SU-DHL-6 (cell line): ENCODE measurements at regions not wholly inside any gene's neighbourhood (a gene's known extent, or its start where the extent isn't known, plus 50 kb on each side); places are given as distances from the start of the nearest gene placed in this dataset.

ENCODE experiments used
- H2AFZ ChIP-seq: fragments of 200-600 bp; sonication (generic); 2 replicates; pipeline ENCODE4 v1.6.1; 2014; ENCODE audit warnings: low read depth, mild to moderate bottlenecking, moderate library complexity, mixed read lengths, antibody characterized with exemption, low read length; ENCODE audit not compliant: severe bottlenecking
- H3F3A ChIP-seq: fragments of 200-600 bp; shearing (Covaris generic); 2 replicates; pipeline ENCODE4 v1.6.0; 2016; ENCODE audit warnings: antibody characterized with exemption, mild to moderate bottlenecking; ENCODE audit not compliant: insufficient read depth
- H3K27ac ChIP-seq: fragments of 200-600 bp; sonication (generic); 2 replicates; pipeline ENCODE4 v1.5.1; 2016; ENCODE audit warnings: low read depth, mild to moderate bottlenecking, low read length, moderate library complexity, mixed read lengths
- H3K27me3 ChIP-seq: fragments of 200-600 bp; sonication (generic), shearing (Covaris generic); 2 replicates; pipeline ENCODE4 v1.6.0; 2014; ENCODE audit warnings: mild to moderate bottlenecking, low read length
- H3K36me3 ChIP-seq: fragments of 200-600 bp; sonication (generic); 2 replicates; pipeline ENCODE4 v1.6.1; 2014; ENCODE audit warnings: mild to moderate bottlenecking, low read length, mixed read lengths
- H3K4me2 ChIP-seq: fragments of 300-600, 200-600 bp; shearing (Covaris generic), sonication (generic); 2 replicates; pipeline ENCODE4 v1.6.0; 2014; ENCODE audit warnings: low read length, low read depth, mild to moderate bottlenecking; ENCODE audit not compliant: poor library complexity, severe bottlenecking
- H3K4me3 ChIP-seq: fragments of 200-600 bp; sonication (generic); 2 replicates; pipeline ENCODE4 v1.5.1; 2014; ENCODE audit warnings: antibody characterized with exemption, low read length, mild to moderate bottlenecking, mixed read lengths; ENCODE audit not compliant: insufficient read depth, poor library complexity, severe bottlenecking
- H3K79me2 ChIP-seq: fragments of 200-600 bp; sonication (generic); 2 replicates; pipeline ENCODE4 v1.6.1; 2014; ENCODE audit warnings: mild to moderate bottlenecking, low read length, moderate library complexity; ENCODE audit not compliant: insufficient read depth
- H3K9ac ChIP-seq: fragments of 200-600 bp; sonication (generic); 2 replicates; pipeline ENCODE4 v1.7.0; 2014; ENCODE audit warnings: mild to moderate bottlenecking, low read length
- H3K9me2 ChIP-seq: fragments of 200-600 bp; sonication (generic); replicated peaks from 2 replicates; pipeline ENCODE4 v1.6.1; 2014; ENCODE audit warnings: low read length; ENCODE audit not compliant: insufficient read depth
- H3K9me3 ChIP-seq: fragments of 200-600 bp; sonication (generic); 2 replicates; pipeline ENCODE4 v1.6.1; 2014; ENCODE audit warnings: low read length, mixed read lengths; ENCODE audit not compliant: insufficient read depth
- H4K20me1 ChIP-seq: fragments of 200-600 bp; sonication (generic); 2 replicates; pipeline ENCODE4 v1.6.1; 2014; ENCODE audit warnings: low read depth, mild to moderate bottlenecking, antibody characterized with exemption, low read length, moderate library complexity, mixed read lengths
- CTCF ChIP-seq: fragments of 200-600 bp; sonication (generic); IDR thresholded peaks from one replicate; pipeline ENCODE4 v1.5.1; 2017; ENCODE audit warnings: antibody characterized with exemption, mild to moderate bottlenecking, low read length, moderate library complexity; ENCODE audit not compliant: insufficient read depth, poor library complexity, severe bottlenecking
- EZH2phosphoT487 ChIP-seq: fragments of 200-600 bp; sonication (generic), shearing (Covaris generic); conservative IDR thresholded peaks from 2 replicates; pipeline ENCODE4 v1.6.1; 2018; ENCODE audit warnings: mild to moderate bottlenecking, antibody characterized with exemption, low read length, moderate library complexity, mixed read lengths

DNA sequence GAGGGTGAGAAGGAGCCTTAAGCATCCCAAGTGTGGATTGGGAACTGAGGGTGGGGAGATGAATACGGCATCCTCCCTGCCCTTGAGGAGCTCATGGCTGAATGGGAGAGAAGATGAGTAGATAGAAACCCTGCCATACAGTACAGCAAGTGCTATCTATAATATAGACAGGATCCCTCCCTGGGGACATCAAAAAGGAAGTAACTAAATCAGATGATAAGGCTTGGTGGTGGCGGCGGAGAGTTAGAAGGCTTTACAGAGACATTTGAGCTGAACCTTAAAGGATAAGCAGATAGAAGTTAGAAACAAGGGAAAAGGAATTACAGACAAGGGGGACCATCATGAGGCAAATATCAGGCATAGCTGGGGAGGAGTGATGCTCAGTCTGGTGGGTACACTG, 67.5 kb upstream of the TMEM132E start:
- H2AFZ ChIP-seq: no peak overlapping the region
- H3K36me3 ChIP-seq: no peaks in the 10 kb centered on the region
- H3K9ac ChIP-seq: no peak overlapping the region
- no peak overlapping the region for H3K4me2 ChIP-seq
- H3K79me2 ChIP-seq: no peaks in the 10 kb centered on the region
- no peaks in the 10 kb centered on the region for H3K9me2 ChIP-seq
- TF ChIP-seq EZH2phosphoT487: no peak
- no peak for TF ChIP-seq CTCF
- no peaks in the 10 kb centered on the region for H3F3A ChIP-seq
- no peaks in the 10 kb centered on the region for H3K27me3 ChIP-seq
- no peaks in the 10 kb centered on the region for H4K20me1 ChIP-seq
- no peaks in the 10 kb centered on the region for H3K9me3 ChIP-seq
- no peak overlapping the region for H3K4me3 ChIP-seq
- H3K27ac ChIP-seq: no peak overlapping the region

- no peak overlapping the region for H3K9ac ChIP-seq
- no peak overlapping the region for H3K27ac ChIP-seq
- H3K9me3 ChIP-seq: no peaks in the 10 kb centered on the region
- no peaks in the 10 kb centered on the region for H3K79me2 ChIP-seq
- H3K36me3 ChIP-seq: no peaks in the 10 kb centered on the region
- no peaks in the 10 kb centered on the region for H3K27me3 ChIP-seq
- TF ChIP-seq EZH2phosphoT487 (no peak), CTCF (no peak)
- no peaks in the 10 kb centered on the region for H3F3A ChIP-seq
- no peak overlapping the region for H2AFZ ChIP-seq
- no peak overlapping the region for H3K4me2 ChIP-seq
- H4K20me1 ChIP-seq: no peaks in the 10 kb centered on the region
- no peak overlapping the region for H3K4me3 ChIP-seq
- no peaks in the 10 kb centered on the region for H3K9me2 ChIP-seq
These were observed 68.1 kb upstream of the TMEM132E start for GRCh38 chr17:34511265-34511664.

DNA sequence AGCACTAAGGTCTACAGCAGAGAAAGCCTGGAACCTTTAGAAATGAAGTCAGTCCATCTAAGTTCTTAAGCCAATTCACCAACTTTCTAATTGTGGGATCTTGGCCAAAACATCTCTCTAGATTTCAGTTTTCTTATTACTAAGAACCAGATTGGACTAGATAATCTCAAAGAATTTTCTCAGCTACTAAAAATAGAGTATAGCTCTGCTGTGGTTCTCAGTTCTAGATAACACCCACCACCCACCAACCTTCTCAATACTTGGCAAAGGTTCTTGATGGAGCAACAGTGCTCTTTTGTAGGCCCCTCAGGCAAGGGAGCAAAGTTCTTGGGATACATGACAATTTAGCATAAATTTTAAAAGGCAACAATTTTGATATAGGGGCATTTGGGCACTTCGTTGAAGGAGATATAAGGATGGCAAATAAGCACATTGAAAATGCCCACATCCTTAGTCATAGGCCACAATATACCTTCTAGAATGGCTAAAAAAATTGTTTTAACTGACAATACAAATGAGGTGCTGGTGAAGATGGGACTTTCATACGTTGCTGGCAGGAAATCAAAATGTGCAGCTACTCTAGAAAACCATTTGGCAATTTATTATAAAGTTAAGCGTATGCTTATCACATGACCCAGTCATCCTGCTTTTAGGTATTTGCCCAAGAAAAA, 74.4 kb upstream of the TMEM132E start:
- no peaks in the 10 kb centered on the region for H3K9me3 ChIP-seq
- H3K79me2 ChIP-seq: no peaks in the 10 kb centered on the region
- H3K4me2 ChIP-seq: no peak overlapping the region
- TF ChIP-seq EZH2phosphoT487 (no peak), CTCF (no peak)
- no peak overlapping the region for H3K9ac ChIP-seq
- H3F3A ChIP-seq: no peaks in the 10 kb centered on the region
- no peaks in the 10 kb centered on the region for H3K9me2 ChIP-seq
- H3K4me3 ChIP-seq: no peak overlapping the region
- H3K27me3 ChIP-seq: no peaks in the 10 kb centered on the region
- H3K36me3 ChIP-seq: no peaks in the 10 kb centered on the region
- no peaks in the 10 kb centered on the region for H4K20me1 ChIP-seq
- no peak overlapping the region for H2AFZ ChIP-seq
- no peak overlapping the region for H3K27ac ChIP-seq
